CD4-positive, alpha-beta memory T cell (primary cell): ENCODE measurements at regions not wholly inside any gene's neighbourhood (a gene's known extent, or its start where the extent isn't known, plus 50 kb on each side); places are given as distances from the start of the nearest gene placed in this dataset.
A peak's percentile ranks its signal among the peaks of the same experiment; 100 is the strongest.

Experiments used
- CTCF ChIA-PET: fragments of 350-600 bp; sonication (Branson Sonifier 250); formaldehyde crosslinking; loops from one replicate; lab custom pipeline; 2021; ENCODE audit warnings: inconsistent platforms; ENCODE audit not compliant: partially characterized antibody; lab: Charles Lee
- POLR2A ChIA-PET: fragments of 350-600 bp; sonication (Branson Sonifier 250); formaldehyde crosslinking; loops from one replicate; lab custom pipeline; 2021; ENCODE audit not compliant: partially characterized antibody; lab: Charles Lee
- DNase-seq, 5 donors: peaks; one replicate each; pipeline versions ENCODE4 v3.0.0 to v3.0.0-alpha.2; 2020 to 2022; ENCODE audit warnings: mixed read lengths in 1 of 5
- H3K27ac ChIP-seq: one replicate; pipeline ENCODE4 v1.7.0; 2013; ENCODE audit warnings: low read depth, low read length
- H3K27me3 ChIP-seq: 2 replicates; pipeline ENCODE4 v1.7.0; 2013; ENCODE audit warnings: mild to moderate bottlenecking, low read length, moderate library complexity; ENCODE audit not compliant: insufficient read depth
- H3K36me3 ChIP-seq: 2 replicates; pipeline ENCODE4 v1.7.0; 2013; ENCODE audit warnings: mild to moderate bottlenecking, low read length, moderate library complexity; ENCODE audit not compliant: insufficient read depth
- H3K4me1 ChIP-seq: 2 replicates; pipeline ENCODE4 v1.7.0; 2013; ENCODE audit warnings: mild to moderate bottlenecking, low read length, moderate library complexity; ENCODE audit not compliant: insufficient read depth
- H3K4me3 ChIP-seq, 2 donors: one replicate each; pipeline ENCODE4 v1.7.0; 2013; ENCODE audit warnings: low read length in 2 of 2, mild to moderate bottlenecking in 1 of 2
- H3K9me3 ChIP-seq, 2 donors: one replicate each; pipeline ENCODE4 v1.7.0; 2013; ENCODE audit warnings: low read length in 2 of 2, control low read depth in 1 of 2; ENCODE audit not compliant: control insufficient read depth in 1 of 2
- H3K27ac Mint-ChIP-seq, 7 donors: one replicate each; pipeline ENCODE4 v1.8.0; 2020 to 2021; ENCODE audit warnings: mixed read lengths in 7 of 7, mild to moderate bottlenecking in 6 of 7, inconsistent platforms in 3 of 7, moderate library complexity in 3 of 7
- H3K27me3 Mint-ChIP-seq, 2 donors: one replicate each; pipeline ENCODE4 v1.8.0; 2020 to 2021; ENCODE audit warnings: mixed read lengths in 2 of 2
- H3K36me3 Mint-ChIP-seq, 2 donors: one replicate each; pipeline ENCODE4 v1.8.0; 2020 to 2021; ENCODE audit warnings: mixed read lengths in 2 of 2, inconsistent platforms in 1 of 2, mild to moderate bottlenecking in 1 of 2
- H3K4me1 Mint-ChIP-seq, 4 donors: one replicate each; pipeline ENCODE4 v1.8.0; 2020 to 2021; ENCODE audit warnings: mixed read lengths in 4 of 4, mild to moderate bottlenecking in 1 of 4
- H3K4me3 Mint-ChIP-seq, 8 donors: one replicate each; pipeline ENCODE4 v1.8.0; 2020 to 2021; ENCODE audit warnings: mixed read lengths in 8 of 8, mild to moderate bottlenecking in 7 of 8, moderate library complexity in 6 of 8, inconsistent platforms in 3 of 8
- H3K9me3 Mint-ChIP-seq, 8 donors: one replicate each; pipeline ENCODE4 v1.8.0; 2020 to 2021; ENCODE audit warnings: mixed read lengths in 8 of 8, mild to moderate bottlenecking in 5 of 8, inconsistent platforms in 3 of 8, moderate library complexity in 1 of 8
- intact Hi-C: fragments of 100-400 bp; cut with micrococcal nuclease; formaldehyde crosslinking; loops from one replicate; pipeline ENCODE4 v1.15.1; 2023

DNA sequence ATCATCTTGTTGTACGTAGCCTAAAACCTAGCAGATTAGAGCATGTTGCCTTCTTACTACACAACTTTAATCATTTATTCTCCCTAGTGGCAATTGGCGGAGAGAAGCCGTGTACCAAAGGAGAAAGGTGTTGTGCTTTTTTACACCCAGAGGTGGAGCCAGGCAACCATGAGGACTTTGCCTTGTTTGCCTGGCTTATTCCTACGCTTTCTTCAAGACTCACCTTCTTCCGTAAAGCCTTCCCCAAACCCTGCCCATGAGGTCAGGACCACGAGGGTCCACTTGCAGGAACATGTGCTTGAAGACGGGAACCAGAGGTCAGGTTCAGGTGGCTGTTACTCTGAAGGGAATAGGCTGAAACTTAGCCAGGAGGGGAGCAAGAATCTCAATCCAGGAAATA lies 290.5 kb downstream of the RAB28 start:
- no peak overlapping the region for H3K27ac ChIP-seq
- H3K36me3 ChIP-seq: no peaks in the 10 kb centered on the region
- Mint-ChIP-seq H3K36me3 (peaks cover 6% of the 10 kb centered on the region in 2 donors), H3K4me3 (no peak overlapping the region), H3K9me3 (peaks cover 0 to 13% (median 0%) of the 10 kb centered on the region in 8 donors), H3K27me3 (no peaks in the 10 kb centered on the region), H3K4me1 (no peaks in the 10 kb centered on the region), H3K27ac (no peak overlapping the region)
- intact Hi-C loops: no loop called here
- no peak for DNase-seq
- H3K4me3 ChIP-seq: no peak overlapping the region
- no peaks in the 10 kb centered on the region for H3K4me1 ChIP-seq
- no peaks in the 10 kb centered on the region for H3K27me3 ChIP-seq
- no peaks in the 10 kb centered on the region for H3K9me3 ChIP-seq
- ChIA-PET CTCF (no interaction called here), POLR2A (no interaction called here)

- Histone ChIP-seq H3K4me1 (no peaks in the 10 kb centered on the region), H3K36me3 (no peaks in the 10 kb centered on the region), H3K27me3 (no peaks in the 10 kb centered on the region), H3K27ac (no peak overlapping the region), H3K9me3 (no peaks in the 10 kb centered on the region), H3K4me3 (no peak overlapping the region)
- CTCF ChIA-PET: interaction anchor here (1.5 kb wide), 1 partner anchor 10 kb away, joined by 3 read pairs; no protein-coding TSS in a partner anchor
- H3K36me3 Mint-ChIP-seq: peaks cover 6% of the 10 kb centered on the region in 2 donors
- no peaks in the 10 kb centered on the region for H3K4me1 Mint-ChIP-seq
- no peak for DNase-seq
- intact Hi-C loops: no loop called here
- H3K27me3 Mint-ChIP-seq: no peaks in the 10 kb centered on the region
- peaks cover 0 to 20% (median 9%) of the 10 kb centered on the region in 8 donors for H3K9me3 Mint-ChIP-seq
- no peak overlapping the region for H3K4me3 Mint-ChIP-seq
- no peak overlapping the region for H3K27ac Mint-ChIP-seq
- POLR2A ChIA-PET: no interaction called here
Measured at GRCh38 chr4:13190093-13190721, 293.9 kb downstream of the RAB28 start.

GRCh38 chr4:13184199-13184598 lies 299.9 kb downstream of the RAB28 start:
- Mint-ChIP-seq H3K27ac (peak overlapping the region in 1 of 7 donors; percentile 37), H3K27me3 (no peaks in the 10 kb centered on the region), H3K4me1 (no peaks in the 10 kb centered on the region), H3K4me3 (no peak overlapping the region), H3K9me3 (peaks cover 0 to 13% (median 8%) of the 10 kb centered on the region in 8 donors), H3K36me3 (no peaks in the 10 kb centered on the region)
- H3K27me3 ChIP-seq: no peaks in the 10 kb centered on the region
- no peak for DNase-seq
- ChIA-PET POLR2A (no interaction called here), CTCF (no interaction called here)
- intact Hi-C loops: no loop called here
- no peak overlapping the region for H3K27ac ChIP-seq
- H3K9me3 ChIP-seq: no peaks in the 10 kb centered on the region
- no peaks in the 10 kb centered on the region for H3K36me3 ChIP-seq
- no peak overlapping the region for H3K4me3 ChIP-seq
- no peaks in the 10 kb centered on the region for H3K4me1 ChIP-seq

DNA sequence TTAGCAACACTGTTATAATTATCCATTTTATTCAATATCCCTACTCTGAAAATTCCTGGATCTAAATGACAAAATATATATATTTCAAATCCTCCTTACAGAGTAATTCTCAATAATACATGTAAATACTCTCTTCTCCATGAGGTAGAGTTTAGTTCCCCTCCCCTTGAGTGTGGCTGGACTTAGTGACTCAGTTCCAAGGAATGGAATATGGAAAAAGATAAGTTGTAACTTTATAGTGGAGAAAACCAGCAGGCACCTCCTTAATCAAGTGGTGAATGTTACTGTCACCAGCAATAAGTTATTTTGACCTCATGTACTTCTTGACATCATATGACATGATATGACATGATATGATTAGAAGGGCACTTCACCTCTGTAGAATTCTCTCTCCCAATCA lies 302.0 kb downstream of the RAB28 start:
- H3K27me3 Mint-ChIP-seq: no peaks in the 10 kb centered on the region
- Histone ChIP-seq H3K27ac (no peak overlapping the region), H3K9me3 (no peaks in the 10 kb centered on the region), H3K4me3 (no peak overlapping the region), H3K4me1 (no peaks in the 10 kb centered on the region), H3K36me3 (no peaks in the 10 kb centered on the region), H3K27me3 (no peaks in the 10 kb centered on the region)
- H3K4me1 Mint-ChIP-seq: no peaks in the 10 kb centered on the region
- no peak overlapping the region for H3K4me3 Mint-ChIP-seq
- H3K36me3 Mint-ChIP-seq: no peaks in the 10 kb centered on the region
- DNase-seq: no peak
- H3K27ac Mint-ChIP-seq: no peak overlapping the region
- intact Hi-C loops: no loop called here
- ChIA-PET CTCF (no interaction called here), POLR2A (no interaction called here)
- peaks cover 0 to 13% (median 5%) of the 10 kb centered on the region in 8 donors for H3K9me3 Mint-ChIP-seq

DNA sequence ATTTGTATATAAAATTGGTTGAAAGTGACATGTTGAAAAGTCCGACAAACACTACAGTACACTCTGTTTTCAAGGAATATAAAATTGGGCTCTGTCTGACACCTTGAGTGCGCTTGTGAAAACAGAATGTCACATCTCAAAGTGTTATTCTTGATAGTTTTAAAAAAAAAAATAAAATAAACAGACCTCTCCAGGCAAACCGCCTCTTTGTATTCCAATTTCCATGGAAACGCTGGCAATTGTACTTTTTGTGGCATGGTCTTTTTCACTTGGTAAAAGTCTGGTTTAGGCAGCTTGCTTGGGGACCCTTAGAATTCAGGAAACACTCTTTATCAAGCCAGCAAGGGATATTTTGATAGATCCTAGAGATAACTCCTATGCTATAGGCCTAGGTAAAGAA lies 302.5 kb downstream of the RAB28 start:
- CTCF ChIA-PET: no interaction called here
- POLR2A ChIA-PET: no interaction called here
- intact Hi-C loops: no loop called here
- Mint-ChIP-seq H3K9me3 (peaks cover 0 to 12% (median 2%) of the 10 kb centered on the region in 8 donors), H3K27me3 (no peaks in the 10 kb centered on the region), H3K4me1 (no peaks in the 10 kb centered on the region), H3K4me3 (no peak overlapping the region), H3K36me3 (no peaks in the 10 kb centered on the region), H3K27ac (no peak overlapping the region)
- no peaks in the 10 kb centered on the region for H3K9me3 ChIP-seq
- H3K4me3 ChIP-seq: no peak overlapping the region
- no peaks in the 10 kb centered on the region for H3K4me1 ChIP-seq
- H3K27ac ChIP-seq: no peak overlapping the region
- no peaks in the 10 kb centered on the region for H3K36me3 ChIP-seq
- no peaks in the 10 kb centered on the region for H3K27me3 ChIP-seq
- DNase-seq: no peak

DNA sequence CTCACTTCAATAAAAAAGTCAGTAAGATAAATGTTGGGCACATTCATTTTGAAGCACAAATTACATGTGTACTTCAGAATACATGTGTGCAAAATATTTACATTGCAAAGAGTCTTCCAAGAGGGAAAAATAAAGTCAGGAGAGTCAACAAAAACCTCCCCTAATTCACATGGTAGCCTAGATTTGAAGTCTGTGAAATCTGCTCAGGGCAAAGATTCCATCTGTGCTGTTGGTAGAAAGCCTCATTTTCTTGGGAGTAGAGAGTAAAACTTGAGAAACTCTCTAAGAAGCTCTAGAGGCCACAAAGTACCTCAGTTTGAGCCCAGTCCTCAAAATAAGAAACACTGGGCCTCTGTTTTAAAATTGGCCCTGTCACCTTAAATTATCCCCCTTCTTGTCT lies 303.4 kb downstream of the RAB28 start:
- H3K4me3 Mint-ChIP-seq: no peak overlapping the region
- intact Hi-C loops: no loop called here

GRCh38 chr4:13178621-13179020 lies 305.5 kb downstream of the RAB28 start:
- intact Hi-C loops: no loop called here
- no peaks in the 10 kb centered on the region for H3K4me1 ChIP-seq
- peaks cover 0 to 6% (median 0%) of the 10 kb centered on the region in 8 donors for H3K9me3 Mint-ChIP-seq
- H3K27ac Mint-ChIP-seq: no peak overlapping the region
- H3K9me3 ChIP-seq: no peaks in the 10 kb centered on the region
- no peak overlapping the region for H3K4me3 Mint-ChIP-seq
- H3K4me3 ChIP-seq: no peak overlapping the region
- POLR2A ChIA-PET: no interaction called here
- H3K4me1 Mint-ChIP-seq: no peaks in the 10 kb centered on the region
- CTCF ChIA-PET: no interaction called here
- no peaks in the 10 kb centered on the region for H3K36me3 ChIP-seq
- H3K27me3 Mint-ChIP-seq: no peaks in the 10 kb centered on the region
- DNase-seq: no peak
- no peaks in the 10 kb centered on the region for H3K27me3 ChIP-seq
- no peaks in the 10 kb centered on the region for H3K36me3 Mint-ChIP-seq
- no peak overlapping the region for H3K27ac ChIP-seq

More for the DNA sequence above, 303.4 kb downstream of the RAB28 start:
- H3K27ac ChIP-seq: no peak overlapping the region
- no peaks in the 10 kb centered on the region for H3K9me3 ChIP-seq
- CTCF ChIA-PET: no interaction called here
- H3K4me1 ChIP-seq: no peaks in the 10 kb centered on the region
- no peaks in the 10 kb centered on the region for H3K4me1 Mint-ChIP-seq
- POLR2A ChIA-PET: no interaction called here
- peaks cover 0 to 5% (median 2%) of the 10 kb centered on the region in 8 donors for H3K9me3 Mint-ChIP-seq
- no peaks in the 10 kb centered on the region for H3K27me3 Mint-ChIP-seq
- H3K27me3 ChIP-seq: no peaks in the 10 kb centered on the region
- no peak overlapping the region for H3K27ac Mint-ChIP-seq
- H3K36me3 Mint-ChIP-seq: no peaks in the 10 kb centered on the region
- H3K4me3 ChIP-seq: no peak overlapping the region
- DNase-seq: no peak
- no peaks in the 10 kb centered on the region for H3K36me3 ChIP-seq
